ENCODE measurements at regions not wholly inside any gene's neighbourhood (a gene's known extent, or its start where the extent isn't known, plus 50 kb on each side); places are given as distances from the start of the nearest gene placed in this dataset.

DNA sequence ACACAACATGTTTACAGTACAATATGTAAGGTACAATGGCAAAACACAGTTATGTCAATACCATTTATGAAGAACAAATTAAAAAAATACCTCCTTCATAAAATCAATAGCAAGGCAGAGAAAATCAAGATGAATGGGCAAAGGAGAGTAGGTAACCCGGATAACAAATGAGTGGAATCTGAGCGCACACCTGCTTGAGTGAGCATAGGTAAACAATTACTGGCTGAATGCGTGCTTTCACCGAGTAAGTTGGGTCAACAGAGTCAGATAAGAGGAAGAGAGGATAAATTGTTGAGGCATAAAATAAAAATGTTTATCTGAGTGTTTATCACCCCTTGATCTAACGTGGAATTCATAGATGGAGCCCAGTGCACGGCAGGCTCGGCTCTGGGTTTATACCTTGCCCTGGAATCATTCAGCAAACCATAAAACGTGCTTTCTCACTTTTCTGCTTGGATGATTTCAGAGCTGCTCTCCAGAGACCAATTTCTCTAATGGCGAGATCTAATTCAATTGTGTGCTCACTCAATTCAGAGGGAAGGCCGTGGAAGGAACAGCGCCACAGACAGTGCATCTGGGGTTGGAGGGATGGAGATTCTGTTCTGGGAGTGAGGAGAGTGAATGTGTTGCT lies 224.8 kb upstream of the MAP3K7 start:
- no peak overlapping the region for H3K4me3 ChIP-seq (ENCODE audit: low read length)
- 77% methylated on average over 11 of the region's 11 CpGs for WGBS
- H3K27me3 ChIP-seq (ENCODE audit: control insufficient read depth, insufficient read depth) = no peaks in the 10 kb centered on the region
- no peak for DNase-seq
- H3K9me3 ChIP-seq (ENCODE audit: control insufficient read depth, low read length) = no peaks in the 10 kb centered on the region
- H3K4me1 ChIP-seq (ENCODE audit: control insufficient read depth, insufficient read depth, low read length) = no peaks in the 10 kb centered on the region
- intact Hi-C loops (cut with DNase I) = no loop called here
- no peak overlapping the region for H3K27ac ChIP-seq (ENCODE audit: low read length)
- ATAC-seq = no peak

DNA sequence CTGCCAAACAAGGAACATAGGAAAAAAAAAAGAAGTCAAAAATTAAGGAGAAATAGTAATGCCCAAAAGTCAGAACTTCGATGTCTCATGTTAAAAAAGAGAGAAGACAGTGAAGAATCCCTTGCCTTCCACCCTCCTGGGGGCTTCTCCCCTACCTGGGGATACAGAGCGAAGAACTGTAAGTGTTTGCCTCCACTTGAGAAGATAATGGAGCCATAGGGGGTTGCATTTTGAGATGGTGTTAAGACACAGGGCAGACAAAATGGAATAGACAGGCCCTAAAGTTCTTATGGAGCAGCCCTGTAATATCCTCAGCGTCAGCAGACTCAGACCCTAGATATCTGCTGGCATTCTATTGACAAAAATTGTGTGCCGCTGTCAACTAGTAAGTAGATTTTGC lies 222.2 kb upstream of the MAP3K7 start:
- 82% methylated on average over 4 of the region's 4 CpGs for WGBS
- no peaks in the 10 kb centered on the region for H3K27me3 ChIP-seq (ENCODE audit: control insufficient read depth, insufficient read depth)
- DNase-seq = no peak
- ATAC-seq = no peak
- H3K27ac ChIP-seq (ENCODE audit: low read length) = no peak overlapping the region
- no peaks in the 10 kb centered on the region for H3K4me1 ChIP-seq (ENCODE audit: control insufficient read depth, insufficient read depth, low read length)
- H3K4me3 ChIP-seq (ENCODE audit: low read length) = no peak overlapping the region
- H3K9me3 ChIP-seq (ENCODE audit: control insufficient read depth, low read length) = no peaks in the 10 kb centered on the region
- intact Hi-C loops (cut with DNase I) = no loop called here

DNA sequence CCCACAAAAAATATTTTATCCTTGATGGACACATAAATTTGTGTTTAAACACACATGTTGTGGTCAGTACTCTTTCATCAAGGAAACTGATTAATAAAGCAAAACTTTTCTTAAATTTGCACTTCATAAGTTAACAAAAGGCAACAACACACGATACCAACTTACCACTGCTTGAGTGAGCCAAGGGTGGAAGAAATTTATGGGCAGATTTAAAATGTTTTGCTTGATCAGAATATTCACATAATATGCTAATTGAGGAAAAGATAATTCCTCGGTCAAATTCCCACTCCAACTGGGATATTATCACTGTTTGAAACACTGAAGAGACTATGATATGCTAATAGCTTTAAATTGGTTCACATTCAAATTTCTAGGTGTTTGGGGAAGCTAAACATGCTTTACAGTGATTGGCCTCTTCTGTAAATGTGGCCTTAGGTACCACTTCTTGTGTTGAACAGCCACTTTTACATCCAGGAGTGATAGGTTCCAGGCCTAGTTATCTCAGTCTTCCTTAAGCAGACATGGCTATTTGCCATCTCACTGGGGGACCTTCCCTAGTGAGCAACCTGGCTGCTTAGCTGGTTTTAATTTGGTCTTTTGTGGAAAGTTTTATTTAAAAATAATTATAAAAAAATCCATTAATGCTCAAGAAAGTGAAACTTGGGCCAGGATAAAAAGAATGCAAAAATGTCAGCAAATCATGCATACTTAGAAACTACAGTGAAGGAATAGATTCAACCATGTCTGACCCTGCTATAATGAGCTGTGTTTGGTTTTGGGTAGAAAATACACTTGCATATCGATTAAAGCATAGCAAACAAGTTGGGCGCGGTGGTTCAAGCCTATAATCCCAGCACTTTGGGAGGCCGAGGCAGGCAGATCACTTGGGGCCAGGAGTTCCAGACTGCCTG lies 221.2 kb upstream of the MAP3K7 start:
- Histone ChIP-seq H3K4me3 (ENCODE audit: low read length) (no peak overlapping the region), H3K27me3 (ENCODE audit: control insufficient read depth, insufficient read depth) (no peaks in the 10 kb centered on the region), H3K4me1 (ENCODE audit: control insufficient read depth, insufficient read depth, low read length) (no peaks in the 10 kb centered on the region), H3K9me3 (ENCODE audit: control insufficient read depth, low read length) (no peaks in the 10 kb centered on the region), H3K27ac (ENCODE audit: low read length) (no peak overlapping the region)
- DNase-seq (peak in 1 of 3 donors; percentile 30), ATAC-seq (no peak)
- 87% methylated on average over 6 of the region's 6 CpGs for WGBS
- intact Hi-C loops (cut with DNase I) = no loop called here

DNA sequence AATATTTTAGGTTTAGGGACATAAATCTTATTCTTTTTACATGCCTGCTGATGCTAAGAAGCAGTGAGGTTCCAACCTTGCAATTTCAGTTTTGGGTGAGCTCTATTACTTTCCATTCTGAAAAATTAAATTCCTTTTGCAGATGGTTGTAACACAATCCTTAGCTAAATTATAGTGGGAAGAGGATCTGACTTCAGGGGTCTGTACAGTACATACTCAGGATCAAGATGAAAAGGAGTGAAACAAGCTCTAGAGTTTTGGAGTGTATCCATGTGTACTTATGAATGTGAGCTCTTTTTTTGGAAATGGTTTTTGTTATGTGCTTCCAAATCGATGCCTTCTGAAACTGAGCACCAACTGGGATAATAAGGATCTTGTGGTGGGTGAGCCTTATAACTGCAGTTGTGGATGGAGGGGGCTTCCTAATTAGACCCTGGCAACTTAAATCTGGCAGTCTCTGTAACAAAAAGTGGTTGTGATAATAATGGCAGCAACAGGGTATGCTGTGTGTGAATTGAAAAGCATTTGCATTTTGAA lies 218.8 kb upstream of the MAP3K7 start:
- no peak for DNase-seq
- no peak for ATAC-seq
- Histone ChIP-seq H3K27me3 (ENCODE audit: control insufficient read depth, insufficient read depth) (no peaks in the 10 kb centered on the region), H3K9me3 (ENCODE audit: control insufficient read depth, low read length) (no peaks in the 10 kb centered on the region), H3K4me1 (ENCODE audit: control insufficient read depth, insufficient read depth, low read length) (no peaks in the 10 kb centered on the region), H3K27ac (ENCODE audit: low read length) (no peak overlapping the region), H3K4me3 (ENCODE audit: low read length) (no peak overlapping the region)
- intact Hi-C loops (cut with DNase I) = no loop called here
- WGBS = 73% methylated on average over 1 of the region's 1 CpG

DNA sequence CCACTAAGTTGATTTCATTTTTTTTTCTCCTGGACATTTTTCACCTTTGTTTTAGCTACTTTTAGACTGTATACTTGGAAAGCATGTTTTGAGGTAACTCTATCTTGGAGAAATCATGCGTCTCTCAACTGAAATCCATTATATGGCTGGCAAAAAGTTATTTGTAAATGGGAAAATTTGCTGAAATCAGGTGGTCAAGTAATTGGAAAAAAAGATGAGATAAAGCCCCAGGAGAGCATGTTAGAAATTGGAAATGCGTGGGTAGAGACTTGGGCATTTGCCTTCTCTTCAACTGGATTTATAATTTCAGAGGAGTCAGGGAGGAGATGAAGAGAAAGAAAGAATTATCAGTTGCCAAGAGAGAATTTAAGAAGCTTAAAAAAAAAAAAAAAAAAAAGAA lies 217.1 kb upstream of the MAP3K7 start:
- no peak overlapping the region for H3K4me3 ChIP-seq (ENCODE audit: low read length)
- no peaks in the 10 kb centered on the region for H3K9me3 ChIP-seq (ENCODE audit: control insufficient read depth, low read length)
- intact Hi-C loops (cut with DNase I) = no loop called here
- ATAC-seq = no peak
- H3K27ac ChIP-seq (ENCODE audit: low read length) = no peak overlapping the region
- H3K27me3 ChIP-seq (ENCODE audit: control insufficient read depth, insufficient read depth) = no peaks in the 10 kb centered on the region
- no peak for DNase-seq
- 81% methylated on average over 2 of the region's 2 CpGs for WGBS
- H3K4me1 ChIP-seq (ENCODE audit: control insufficient read depth, insufficient read depth, low read length) = no peaks in the 10 kb centered on the region

DNA sequence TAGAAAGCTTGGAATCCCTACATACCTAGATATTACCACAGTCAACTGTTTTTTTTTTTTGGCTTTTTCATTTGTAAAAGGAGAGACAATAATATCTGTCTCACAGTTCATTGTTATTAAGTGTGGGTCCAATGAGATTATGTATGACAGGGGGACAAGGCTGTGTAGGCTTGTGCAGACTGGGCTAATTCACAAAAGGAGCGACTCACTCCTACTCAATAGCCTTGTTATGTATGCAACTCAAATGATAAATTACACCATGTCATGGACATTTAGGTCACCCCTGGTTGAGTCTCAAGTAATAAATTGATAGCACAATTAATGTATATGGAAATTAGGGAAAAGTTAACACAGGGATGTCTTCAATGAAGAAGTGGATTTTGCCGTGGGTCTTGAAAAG lies 208.2 kb upstream of the MAP3K7 start:
- ATAC-seq = no peak
- H3K9me3 ChIP-seq (ENCODE audit: control insufficient read depth, low read length) = no peaks in the 10 kb centered on the region
- intact Hi-C loops (cut with DNase I) = no loop called here
- H3K27me3 ChIP-seq (ENCODE audit: control insufficient read depth, insufficient read depth) = no peaks in the 10 kb centered on the region
- no peak for DNase-seq
- H3K27ac ChIP-seq (ENCODE audit: low read length) = no peak overlapping the region
- H3K4me3 ChIP-seq (ENCODE audit: low read length) = no peak overlapping the region
- H3K4me1 ChIP-seq (ENCODE audit: control insufficient read depth, insufficient read depth, low read length) = no peaks in the 10 kb centered on the region
- 94% methylated on average over 2 of the region's 2 CpGs for WGBS

DNA sequence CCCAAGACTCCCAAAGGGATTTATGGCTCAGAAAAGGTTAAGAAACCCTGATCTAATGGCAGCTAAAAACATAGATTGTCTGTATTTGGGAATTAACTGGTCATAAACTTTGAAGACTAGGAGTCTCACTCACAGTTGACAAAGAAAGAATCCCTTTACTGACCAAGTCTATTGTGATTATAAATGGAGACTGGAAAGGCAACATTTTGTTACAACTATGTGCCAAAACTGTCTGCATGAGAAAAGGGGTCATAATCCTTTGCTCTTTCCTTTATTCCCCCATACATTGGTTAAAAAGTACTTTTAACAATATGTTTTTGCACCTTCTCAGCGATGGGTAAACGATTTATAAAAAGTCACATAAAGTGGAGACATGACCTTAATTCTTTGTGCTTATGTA lies 206.9 kb upstream of the MAP3K7 start:
- Histone ChIP-seq H3K27me3 (ENCODE audit: control insufficient read depth, insufficient read depth) (no peaks in the 10 kb centered on the region), H3K9me3 (ENCODE audit: control insufficient read depth, low read length) (no peaks in the 10 kb centered on the region), H3K4me1 (ENCODE audit: control insufficient read depth, insufficient read depth, low read length) (no peaks in the 10 kb centered on the region), H3K4me3 (ENCODE audit: low read length) (no peak overlapping the region), H3K27ac (ENCODE audit: low read length) (no peak overlapping the region)
- DNase-seq = no peak
- ATAC-seq = no peak
- WGBS = 86% methylated on average over 2 of the region's 2 CpGs
- intact Hi-C loops (cut with DNase I) = no loop called here

DNA sequence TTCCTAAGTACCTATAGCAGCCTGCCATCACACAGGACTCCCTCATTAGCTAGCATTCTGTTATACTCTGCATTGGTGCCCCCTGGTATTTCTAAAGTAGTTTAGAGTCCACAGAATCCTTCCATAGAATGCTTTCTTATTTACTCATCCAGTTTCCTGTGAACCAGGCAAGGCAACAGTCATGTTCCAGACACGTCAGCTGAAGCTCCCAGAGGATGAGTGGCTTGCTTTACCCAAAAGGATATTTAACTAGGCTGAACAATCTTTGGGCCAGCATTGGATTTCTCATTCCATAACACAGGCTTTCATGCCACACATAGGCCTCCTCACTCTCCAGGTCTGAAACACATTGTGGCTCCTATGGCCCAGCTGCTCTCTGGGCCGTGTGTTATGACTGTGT lies 203.8 kb upstream of the MAP3K7 start:
- H3K27me3 ChIP-seq (ENCODE audit: control insufficient read depth, insufficient read depth) = no peaks in the 10 kb centered on the region
- intact Hi-C loops (cut with DNase I) = no loop called here
- H3K4me3 ChIP-seq (ENCODE audit: low read length) = no peak overlapping the region
- no peak for DNase-seq
- no peaks in the 10 kb centered on the region for H3K9me3 ChIP-seq (ENCODE audit: control insufficient read depth, low read length)
- WGBS = 71% methylated on average over 2 of the region's 2 CpGs
- H3K27ac ChIP-seq (ENCODE audit: low read length) = no peak overlapping the region
- ATAC-seq = no peak
- no peaks in the 10 kb centered on the region for H3K4me1 ChIP-seq (ENCODE audit: control insufficient read depth, insufficient read depth, low read length)

DNA sequence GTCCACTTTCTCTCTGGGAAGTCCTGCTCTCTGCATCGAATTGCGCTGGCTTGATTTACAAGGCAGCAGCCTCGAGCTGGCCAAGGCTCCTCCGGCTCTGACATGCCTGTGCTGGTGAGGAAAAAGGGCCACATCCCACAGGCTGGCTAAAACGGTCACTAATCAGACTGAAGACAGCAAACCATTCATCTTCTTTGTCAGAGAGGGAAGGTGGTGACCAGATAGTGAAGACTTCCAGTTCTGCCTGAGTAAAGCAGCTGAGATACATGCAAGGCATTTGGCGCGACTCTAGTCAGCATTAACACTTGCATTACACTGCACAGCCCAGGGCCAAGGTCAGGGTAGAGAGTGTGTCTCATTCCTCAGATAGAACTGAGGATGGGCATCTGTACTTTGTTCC lies 203.2 kb upstream of the MAP3K7 start:
- Histone ChIP-seq H3K27me3 (ENCODE audit: control insufficient read depth, insufficient read depth) (no peaks in the 10 kb centered on the region), H3K27ac (ENCODE audit: low read length) (no peak overlapping the region), H3K4me3 (ENCODE audit: low read length) (no peak overlapping the region), H3K9me3 (ENCODE audit: control insufficient read depth, low read length) (no peaks in the 10 kb centered on the region), H3K4me1 (ENCODE audit: control insufficient read depth, insufficient read depth, low read length) (no peaks in the 10 kb centered on the region)
- DNase-seq (peak in 1 of 3 donors; percentile 23), ATAC-seq (no peak)
- intact Hi-C loops (cut with DNase I) = no loop called here
- 31% methylated on average over 7 of the region's 7 CpGs for WGBS

DNA sequence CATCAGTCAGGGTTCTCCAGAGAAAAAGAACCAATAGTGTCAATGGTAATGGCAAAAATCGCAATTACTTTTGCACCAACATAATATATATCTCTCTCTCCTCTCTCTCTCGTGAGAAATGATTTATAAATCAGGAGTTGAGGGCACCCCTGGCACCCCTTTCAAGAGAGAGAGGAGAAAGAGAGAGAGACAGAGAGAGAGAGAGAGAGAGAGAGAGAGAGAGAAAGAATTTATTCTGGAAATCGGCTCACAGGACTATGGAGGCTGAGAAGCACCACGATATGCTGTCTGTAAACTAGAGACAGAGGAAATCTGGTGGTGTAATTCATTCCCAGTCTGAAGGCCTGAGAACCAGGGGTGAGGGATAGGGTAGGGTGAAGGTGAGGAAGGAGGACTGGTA lies 201.9 kb upstream of the MAP3K7 start:
- no peaks in the 10 kb centered on the region for H3K4me1 ChIP-seq (ENCODE audit: control insufficient read depth, insufficient read depth, low read length)
- 85% methylated on average over 4 of the region's 4 CpGs for WGBS

DNA sequence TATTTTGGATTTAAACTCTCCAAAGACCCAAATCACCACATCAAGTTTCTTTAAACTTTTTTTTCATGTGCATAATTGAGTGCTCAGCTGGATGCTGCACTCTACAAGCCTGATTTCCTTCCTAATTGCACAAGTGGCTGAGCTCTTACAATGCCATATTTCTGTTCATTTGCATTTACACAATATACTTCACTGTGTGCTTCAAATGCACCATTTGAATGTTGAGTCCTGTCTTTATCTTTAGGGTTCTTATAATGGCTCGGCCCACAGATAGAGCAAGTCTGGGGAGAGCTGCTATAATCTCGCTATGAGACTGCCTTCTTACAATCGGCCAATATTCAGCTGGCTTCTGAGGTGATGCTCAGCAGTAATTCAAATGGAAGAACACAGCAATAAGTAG lies 200.6 kb upstream of the MAP3K7 start:
- H3K4me3 ChIP-seq (ENCODE audit: low read length) = no peak overlapping the region
- intact Hi-C loops (cut with DNase I) = no loop called here

More for the DNA sequence above, 201.9 kb upstream of the MAP3K7 start:
- intact Hi-C loops (cut with DNase I) = no loop called here
- ATAC-seq (no peak), DNase-seq (no peak)
- Histone ChIP-seq H3K9me3 (ENCODE audit: control insufficient read depth, low read length) (no peaks in the 10 kb centered on the region), H3K27ac (ENCODE audit: low read length) (no peak overlapping the region), H3K27me3 (ENCODE audit: control insufficient read depth, insufficient read depth) (no peaks in the 10 kb centered on the region), H3K4me3 (ENCODE audit: low read length) (no peak overlapping the region)

More for the DNA sequence above, 200.6 kb upstream of the MAP3K7 start:
- H3K9me3 ChIP-seq (ENCODE audit: control insufficient read depth, low read length) = no peaks in the 10 kb centered on the region
- H3K27me3 ChIP-seq (ENCODE audit: control insufficient read depth, insufficient read depth) = no peaks in the 10 kb centered on the region
- H3K27ac ChIP-seq (ENCODE audit: low read length) = no peak overlapping the region
- DNase-seq (no peak), ATAC-seq (no peak)
- H3K4me1 ChIP-seq (ENCODE audit: control insufficient read depth, insufficient read depth, low read length) = no peaks in the 10 kb centered on the region
- WGBS = 56% methylated on average over 3 of the region's 3 CpGs
